Stimulated activated naive B cell treated with anti-CD40 and anti-IgM and Interleukin-4, amounts not matched to agents 10 μg/mL and 1 μg/mL and 100 μg/mL, for 72 hours (primary cell): ENCODE measurements at regions not wholly inside any gene's neighbourhood (a gene's known extent, or its start where the extent isn't known, plus 50 kb on each side); places are given as distances from the start of the nearest gene placed in this dataset.

Source experiments
- ATAC-seq, 2 donors: fragments of 150-1000 bp; cut with Tn5 transposase; replicated peaks; 2 replicates each; pipeline ENCODE4 v1.10.0; 2021; ENCODE audit warnings: moderate library complexity in 1 of 2
- DNase-seq: peaks from one replicate; pipeline ENCODE4 v3.0.0; 2021
- H3K27ac Mint-ChIP-seq: one replicate; pipeline ENCODE4 v1.8.0; 2022; ENCODE audit warnings: mild to moderate bottlenecking, mixed read lengths
- H3K27me3 Mint-ChIP-seq, 2 donors: one replicate each; pipeline ENCODE4 v1.8.0; 2022; ENCODE audit warnings: mixed read lengths in 2 of 2
- H3K36me3 Mint-ChIP-seq, 2 donors: one replicate each; pipeline ENCODE4 v1.8.0; 2022; ENCODE audit warnings: mixed read lengths in 2 of 2, mild to moderate bottlenecking in 1 of 2
- H3K4me1 Mint-ChIP-seq, 2 donors: one replicate each; pipeline ENCODE4 v1.8.0; 2022; ENCODE audit warnings: mixed read lengths in 2 of 2, mild to moderate bottlenecking in 1 of 2
- H3K4me3 Mint-ChIP-seq, 2 donors: one replicate each; pipeline ENCODE4 v1.8.0; 2022; ENCODE audit warnings: mild to moderate bottlenecking in 2 of 2, mixed read lengths in 2 of 2, moderate library complexity in 1 of 2
- H3K9me3 Mint-ChIP-seq, 2 donors: one replicate each; pipeline ENCODE4 v1.8.0; 2022; ENCODE audit warnings: mixed read lengths in 2 of 2, mild to moderate bottlenecking in 1 of 2

DNA sequence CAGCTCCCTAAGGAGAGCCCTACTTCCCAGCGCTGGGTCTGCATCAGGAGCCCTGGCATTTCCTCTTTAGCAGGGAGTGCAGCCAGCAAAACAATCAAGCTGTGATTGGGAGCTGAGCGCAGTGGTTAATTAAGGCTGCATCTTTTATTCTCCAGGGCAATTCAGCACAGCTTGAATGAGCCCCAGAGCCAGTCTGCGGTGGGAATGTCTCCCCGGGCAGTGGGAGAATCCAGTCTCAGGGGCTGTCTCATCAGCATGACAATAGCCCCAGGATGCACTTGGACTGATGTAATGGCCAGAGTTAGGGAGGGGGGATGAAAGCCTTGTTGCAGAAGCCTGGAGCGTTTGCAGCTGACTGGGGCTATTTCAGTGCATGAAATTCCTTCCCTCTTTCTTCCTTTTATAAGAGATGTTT is 292.6 kb upstream of the SOX9 start:
- Mint-ChIP-seq H3K36me3 (no peaks in the 10 kb centered on the region), H3K27me3 (peaks cover 0 to 5% of the 10 kb centered on the region in 2 donors), H3K4me3 (no peak overlapping the region), H3K4me1 (no peaks in the 10 kb centered on the region), H3K9me3 (peaks cover 0 to 2% of the 10 kb centered on the region in 2 donors), H3K27ac (no peak overlapping the region)
- DNase-seq (no peak), ATAC-seq (no peak)

DNA sequence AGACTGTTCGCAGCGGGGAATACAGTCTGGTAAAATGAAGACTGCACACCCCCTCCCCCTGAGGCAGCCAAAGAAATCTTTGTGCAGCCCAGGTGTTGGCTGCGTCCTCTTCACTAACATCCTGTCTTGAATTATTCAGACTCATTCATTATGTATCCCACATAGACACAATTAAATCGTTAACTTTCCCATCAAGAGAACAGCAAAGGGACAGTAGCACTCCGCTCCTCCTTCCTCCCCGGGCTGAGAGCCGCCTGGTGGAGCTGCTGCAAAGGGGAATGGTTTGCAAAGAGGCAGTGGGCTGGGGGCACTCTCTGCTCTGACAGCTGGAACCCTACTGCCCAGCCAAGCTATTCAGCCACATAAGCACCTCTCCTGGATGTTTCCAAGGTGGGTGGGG is 290.0 kb upstream of the SOX9 start:
- Mint-ChIP-seq H3K4me3 (no peak overlapping the region), H3K27ac (no peak overlapping the region), H3K9me3 (peaks cover 0 to 2% of the 10 kb centered on the region in 2 donors), H3K36me3 (no peaks in the 10 kb centered on the region), H3K27me3 (peaks cover 0 to 5% of the 10 kb centered on the region in 2 donors), H3K4me1 (no peaks in the 10 kb centered on the region)
- ATAC-seq, result no peak
- DNase-seq, result no peak

DNA sequence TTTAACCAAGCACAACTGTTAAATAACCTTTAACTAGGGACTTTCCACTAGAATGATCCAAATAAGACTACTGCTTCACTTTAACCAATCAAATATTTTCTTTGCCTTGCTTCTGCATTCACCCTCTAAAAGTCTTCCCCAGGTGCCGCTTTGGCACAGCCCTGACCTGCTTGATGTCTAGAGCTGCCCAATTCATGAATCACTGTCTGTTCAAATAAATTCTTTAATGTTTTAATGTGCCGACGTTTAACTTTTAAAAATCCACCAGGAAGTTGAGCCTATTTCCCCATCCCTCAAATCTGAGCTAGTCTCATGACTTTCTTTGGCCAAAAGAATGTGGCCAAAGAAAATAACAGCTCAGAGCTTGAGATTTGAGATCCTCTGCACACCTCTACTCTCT is 277.8 kb upstream of the SOX9 start:
- Mint-ChIP-seq H3K9me3 (peaks cover 10% of the 10 kb centered on the region in 2 donors), H3K4me3 (no peak overlapping the region), H3K27me3 (no peaks in the 10 kb centered on the region), H3K27ac (no peak overlapping the region), H3K4me1 (no peaks in the 10 kb centered on the region), H3K36me3 (no peaks in the 10 kb centered on the region)
- DNase-seq, result no peak
- no peak for ATAC-seq

- no peak overlapping the region for H3K27ac Mint-ChIP-seq
- no peaks in the 10 kb centered on the region for H3K4me1 Mint-ChIP-seq
- H3K27me3 Mint-ChIP-seq, result no peaks in the 10 kb centered on the region
- H3K9me3 Mint-ChIP-seq, result peaks cover 6 to 10% of the 10 kb centered on the region in 2 donors
- DNase-seq (no peak), ATAC-seq (no peak)
- no peaks in the 10 kb centered on the region for H3K36me3 Mint-ChIP-seq
- H3K4me3 Mint-ChIP-seq, result no peak overlapping the region
These were observed 275.5 kb upstream of the SOX9 start for GRCh38 chr17:71845337-71845736.

GRCh38 chr17:71846561-71847110 is 274.2 kb upstream of the SOX9 start:
- no peak for DNase-seq
- H3K4me1 Mint-ChIP-seq, result no peaks in the 10 kb centered on the region
- no peaks in the 10 kb centered on the region for H3K36me3 Mint-ChIP-seq
- H3K27me3 Mint-ChIP-seq, result no peaks in the 10 kb centered on the region
- no peak for ATAC-seq
- H3K9me3 Mint-ChIP-seq, result peaks cover 6 to 14% of the 10 kb centered on the region in 2 donors
- no peak overlapping the region for H3K27ac Mint-ChIP-seq
- no peak overlapping the region for H3K4me3 Mint-ChIP-seq

- no peaks in the 10 kb centered on the region for H3K27me3 Mint-ChIP-seq
- no peak for ATAC-seq
- H3K4me1 Mint-ChIP-seq, result no peaks in the 10 kb centered on the region
- no peak overlapping the region for H3K27ac Mint-ChIP-seq
- no peak overlapping the region for H3K4me3 Mint-ChIP-seq
- no peak for DNase-seq
- peaks cover 0 to 8% of the 10 kb centered on the region in 2 donors for H3K9me3 Mint-ChIP-seq
- H3K36me3 Mint-ChIP-seq, result no peaks in the 10 kb centered on the region
These were observed 270.7 kb upstream of the SOX9 start for GRCh38 chr17:71849783-71850768.

DNA sequence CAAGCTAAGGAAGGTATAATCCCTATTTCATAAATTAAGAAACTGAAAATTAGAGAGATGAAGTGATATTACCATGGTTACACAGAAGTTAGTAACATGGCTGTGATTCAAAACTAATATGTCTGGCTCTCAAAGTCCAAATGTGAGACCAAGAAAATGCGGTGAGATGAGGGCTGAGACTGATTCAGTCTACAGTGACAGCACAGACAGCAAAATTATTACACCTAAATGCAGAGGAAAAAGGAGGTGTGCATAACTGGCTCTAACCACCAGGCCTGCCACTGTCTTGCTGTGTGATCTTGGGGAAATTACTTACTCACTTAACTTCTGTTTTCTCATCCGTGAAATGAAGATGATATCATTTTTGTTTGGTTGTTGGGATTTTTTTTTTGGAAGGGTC is 270.0 kb upstream of the SOX9 start:
- H3K4me1 Mint-ChIP-seq, result no peaks in the 10 kb centered on the region
- peaks cover 0 to 8% of the 10 kb centered on the region in 2 donors for H3K9me3 Mint-ChIP-seq
- H3K4me3 Mint-ChIP-seq, result no peak overlapping the region
- no peak overlapping the region for H3K27ac Mint-ChIP-seq
- no peaks in the 10 kb centered on the region for H3K36me3 Mint-ChIP-seq
- no peak for ATAC-seq
- no peak for DNase-seq
- no peaks in the 10 kb centered on the region for H3K27me3 Mint-ChIP-seq

GRCh38 chr17:71855010-71855409 is 265.8 kb upstream of the SOX9 start:
- no peak overlapping the region for H3K4me3 Mint-ChIP-seq
- H3K9me3 Mint-ChIP-seq, result peaks cover 0 to 4% of the 10 kb centered on the region in 2 donors
- no peak for DNase-seq
- H3K4me1 Mint-ChIP-seq, result no peaks in the 10 kb centered on the region
- H3K36me3 Mint-ChIP-seq, result no peaks in the 10 kb centered on the region
- H3K27me3 Mint-ChIP-seq, result no peaks in the 10 kb centered on the region
- H3K27ac Mint-ChIP-seq, result no peak overlapping the region
- ATAC-seq, result no peak

DNA sequence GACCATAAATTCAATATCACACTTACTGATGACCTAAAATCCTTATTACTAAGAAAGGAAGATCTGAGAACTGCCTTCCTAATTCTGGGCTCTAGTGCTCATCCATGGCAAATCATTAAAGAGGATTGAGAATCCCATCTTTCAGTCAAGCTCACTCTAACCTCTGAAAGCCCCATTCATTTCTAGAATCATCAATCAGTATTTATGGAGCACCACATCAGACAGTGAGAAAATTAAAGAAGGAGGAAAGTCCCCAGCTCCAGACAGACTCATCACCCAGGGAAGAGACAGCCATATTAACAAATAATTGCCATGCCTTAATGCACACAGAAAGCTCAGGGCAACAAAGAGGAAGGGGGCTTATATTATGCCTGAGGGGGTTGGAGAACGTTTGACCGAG is 256.1 kb upstream of the SOX9 start:
- DNase-seq (no peak), ATAC-seq (no peak)
- Mint-ChIP-seq H3K27ac (no peak overlapping the region), H3K4me1 (no peaks in the 10 kb centered on the region), H3K27me3 (no peaks in the 10 kb centered on the region), H3K9me3 (no peaks in the 10 kb centered on the region), H3K4me3 (no peak overlapping the region), H3K36me3 (no peaks in the 10 kb centered on the region)

- Mint-ChIP-seq H3K9me3 (no peaks in the 10 kb centered on the region), H3K4me3 (no peak overlapping the region), H3K27ac (no peak overlapping the region), H3K27me3 (no peaks in the 10 kb centered on the region), H3K36me3 (no peaks in the 10 kb centered on the region), H3K4me1 (no peaks in the 10 kb centered on the region)
- ATAC-seq (no peak), DNase-seq (no peak)
These were observed 254.7 kb upstream of the SOX9 start for GRCh38 chr17:71866095-71866494.

DNA sequence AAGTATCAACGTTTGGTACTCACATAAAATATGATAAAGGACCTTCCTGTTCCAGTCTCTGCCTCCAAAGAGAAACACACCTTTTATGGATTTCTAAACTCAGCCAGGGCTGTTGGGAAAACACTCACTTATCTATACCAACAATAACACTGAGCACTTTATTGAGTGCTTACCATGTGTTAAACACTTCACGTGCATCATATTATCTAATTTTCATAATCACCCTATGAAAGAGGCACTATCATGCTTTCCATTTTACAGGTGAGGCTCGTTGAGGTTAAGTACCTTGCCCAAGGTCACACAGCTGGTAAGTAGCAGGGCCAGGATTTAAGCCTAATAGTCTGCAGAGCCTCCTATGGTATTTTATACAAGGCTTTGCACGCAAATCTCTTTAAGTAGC is 251.5 kb upstream of the SOX9 start:
- DNase-seq, result no peak
- Mint-ChIP-seq H3K27ac (no peak overlapping the region), H3K27me3 (no peaks in the 10 kb centered on the region), H3K36me3 (no peaks in the 10 kb centered on the region), H3K9me3 (no peaks in the 10 kb centered on the region), H3K4me3 (no peak overlapping the region), H3K4me1 (no peaks in the 10 kb centered on the region)
- ATAC-seq, result no peak

GRCh38 chr17:71869841-71870545 is 250.8 kb upstream of the SOX9 start:
- ATAC-seq (no peak), DNase-seq (no peak)
- H3K27me3 Mint-ChIP-seq, result no peaks in the 10 kb centered on the region
- H3K9me3 Mint-ChIP-seq, result peaks cover 2 to 5% of the 10 kb centered on the region in 2 donors
- no peak overlapping the region for H3K27ac Mint-ChIP-seq
- no peaks in the 10 kb centered on the region for H3K4me1 Mint-ChIP-seq
- no peak overlapping the region for H3K4me3 Mint-ChIP-seq
- no peaks in the 10 kb centered on the region for H3K36me3 Mint-ChIP-seq

DNA sequence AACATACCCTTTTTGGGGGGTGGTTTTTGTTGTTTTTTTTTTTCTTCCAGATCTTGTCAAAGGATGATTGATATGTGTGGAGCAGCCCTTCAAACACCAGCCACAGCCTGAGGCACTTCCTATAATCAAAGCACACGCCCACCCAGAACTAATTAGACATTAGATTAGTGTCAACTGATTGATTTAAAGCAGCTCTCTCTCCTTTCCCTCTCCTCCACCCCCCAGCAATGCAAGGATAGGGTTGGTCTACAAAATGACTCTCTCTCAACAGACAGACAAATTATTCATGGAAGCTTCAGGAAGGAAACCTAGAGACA is 250.3 kb upstream of the SOX9 start:
- Mint-ChIP-seq H3K27ac (no peak overlapping the region), H3K4me3 (no peak overlapping the region), H3K27me3 (no peaks in the 10 kb centered on the region), H3K36me3 (no peaks in the 10 kb centered on the region), H3K9me3 (peaks cover 3 to 5% of the 10 kb centered on the region in 2 donors), H3K4me1 (no peaks in the 10 kb centered on the region)
- no peak for DNase-seq
- no peak for ATAC-seq

- ATAC-seq, result no peak
- H3K27ac Mint-ChIP-seq, result no peak overlapping the region
- no peak overlapping the region for H3K4me3 Mint-ChIP-seq
- no peaks in the 10 kb centered on the region for H3K27me3 Mint-ChIP-seq
- H3K4me1 Mint-ChIP-seq, result no peaks in the 10 kb centered on the region
- H3K36me3 Mint-ChIP-seq, result no peaks in the 10 kb centered on the region
- H3K9me3 Mint-ChIP-seq, result peaks cover 3 to 5% of the 10 kb centered on the region in 2 donors
- DNase-seq, result no peak
These were observed 247.9 kb upstream of the SOX9 start for GRCh38 chr17:71872843-71873485.
